Left lung (tissue), 4 donors: ENCODE measurements at regions not wholly inside any gene's neighbourhood (a gene's known extent, or its start where the extent isn't known, plus 50 kb on each side); places are given as distances from the start of the nearest gene placed in this dataset.

Experiments
- ATAC-seq: fragments of 200-7000 bp; cut with Tn5 transposase; one replicate; pipeline ENCODE4 v1.9.1; 2020; ENCODE audit warnings: moderate library complexity
- DNase-seq, 4 donors: peaks; one replicate each; pipeline ENCODE4 v3.0.0-alpha.2; 2013 to 2020
- H3K27ac ChIP-seq, 2 donors: fragments of 200-600 bp; sonication (generic) in 1 of 2; one replicate each; pipeline versions ENCODE4 v1.5.0 to v1.8.0; 2020 to 2021
- H3K27me3 ChIP-seq, 2 donors: fragments of 200-600 bp; sonication (generic) in 1 of 2; one replicate each; pipeline versions ENCODE4 v1.5.0 to v1.8.0; 2020 to 2021
- H3K36me3 ChIP-seq, 2 donors: fragments of 200-600 bp; sonication (generic) in 1 of 2; one replicate each; pipeline versions ENCODE4 v1.5.0 to v1.8.0; 2020 to 2021
- H3K4me1 ChIP-seq, 2 donors: fragments of 200-600 bp; one replicate each; pipeline ENCODE4 v1.8.0; 2021
- H3K4me3 ChIP-seq, 2 donors: fragments of 200-600 bp; sonication (generic) in 1 of 2; one replicate each; pipeline versions ENCODE4 v1.5.0 to v1.8.0; 2020 to 2021; ENCODE audit warnings: mild to moderate bottlenecking in 1 of 2
- H3K9me3 ChIP-seq, 2 donors: fragments of 200-600 bp; sonication (generic) in 1 of 2; one replicate each; pipeline versions ENCODE4 v1.5.0 to v1.8.0; 2020 to 2021
- intact Hi-C, 2 donors: fragments of 100-400 bp; cut with DNase I; formaldehyde crosslinking; loops; one replicate each; pipeline versions ENCODE4 v1.11.2 to v1.14.2; 2022
- TF ChIP-seq, protein P1 (sequence below), 2 donors: fragments of 200-600 bp; sonication (generic) in 1 of 2; IDR thresholded peaks; one replicate each; pipeline versions ENCODE4 v1.5.0 to v1.8.0; 2021; ENCODE audit warnings: antibody characterized with exemption in 2 of 2
- donor health status: DM: no; HTN: yes; CAD: no.
- donor health status: DM: no; HTN: no; CAD: no.

DNA sequence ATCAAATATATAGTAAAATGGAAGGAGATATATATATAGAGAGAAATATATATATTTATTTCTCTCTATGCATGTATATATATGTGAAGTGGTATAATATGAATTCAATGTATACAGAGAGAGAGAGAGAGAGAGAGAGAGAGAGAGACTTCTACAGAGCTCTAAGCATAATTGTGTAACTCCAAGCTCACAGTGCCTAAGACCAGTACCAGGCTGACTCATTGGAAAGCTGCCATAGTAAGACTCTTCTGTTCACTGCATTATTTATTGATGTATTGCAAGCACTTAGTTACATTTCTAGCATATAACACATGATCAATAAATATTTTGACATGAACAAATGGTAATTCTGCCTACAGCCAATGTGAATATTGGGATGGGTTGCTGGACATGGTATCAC lies 1734.7 kb downstream of the SLITRK1 start:
- DNase-seq, result no peak
- ATAC-seq, result no peak
- H3K9me3 ChIP-seq, result peaks cover 0 to 5% of the 10 kb centered on the region in 2 donors
- H3K27ac ChIP-seq, result no peak overlapping the region
- intact Hi-C loops, result no loop called here
- TF ChIP-seq, protein P1, sequence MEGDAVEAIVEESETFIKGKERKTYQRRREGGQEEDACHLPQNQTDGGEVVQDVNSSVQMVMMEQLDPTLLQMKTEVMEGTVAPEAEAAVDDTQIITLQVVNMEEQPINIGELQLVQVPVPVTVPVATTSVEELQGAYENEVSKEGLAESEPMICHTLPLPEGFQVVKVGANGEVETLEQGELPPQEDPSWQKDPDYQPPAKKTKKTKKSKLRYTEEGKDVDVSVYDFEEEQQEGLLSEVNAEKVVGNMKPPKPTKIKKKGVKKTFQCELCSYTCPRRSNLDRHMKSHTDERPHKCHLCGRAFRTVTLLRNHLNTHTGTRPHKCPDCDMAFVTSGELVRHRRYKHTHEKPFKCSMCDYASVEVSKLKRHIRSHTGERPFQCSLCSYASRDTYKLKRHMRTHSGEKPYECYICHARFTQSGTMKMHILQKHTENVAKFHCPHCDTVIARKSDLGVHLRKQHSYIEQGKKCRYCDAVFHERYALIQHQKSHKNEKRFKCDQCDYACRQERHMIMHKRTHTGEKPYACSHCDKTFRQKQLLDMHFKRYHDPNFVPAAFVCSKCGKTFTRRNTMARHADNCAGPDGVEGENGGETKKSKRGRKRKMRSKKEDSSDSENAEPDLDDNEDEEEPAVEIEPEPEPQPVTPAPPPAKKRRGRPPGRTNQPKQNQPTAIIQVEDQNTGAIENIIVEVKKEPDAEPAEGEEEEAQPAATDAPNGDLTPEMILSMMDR (IDR thresholded peaks at IDR 0.05), result no peak
- no peaks in the 10 kb centered on the region for H3K27me3 ChIP-seq
- no peaks in the 10 kb centered on the region for H3K36me3 ChIP-seq
- H3K4me3 ChIP-seq, result no peak overlapping the region
- no peaks in the 10 kb centered on the region for H3K4me1 ChIP-seq

DNA sequence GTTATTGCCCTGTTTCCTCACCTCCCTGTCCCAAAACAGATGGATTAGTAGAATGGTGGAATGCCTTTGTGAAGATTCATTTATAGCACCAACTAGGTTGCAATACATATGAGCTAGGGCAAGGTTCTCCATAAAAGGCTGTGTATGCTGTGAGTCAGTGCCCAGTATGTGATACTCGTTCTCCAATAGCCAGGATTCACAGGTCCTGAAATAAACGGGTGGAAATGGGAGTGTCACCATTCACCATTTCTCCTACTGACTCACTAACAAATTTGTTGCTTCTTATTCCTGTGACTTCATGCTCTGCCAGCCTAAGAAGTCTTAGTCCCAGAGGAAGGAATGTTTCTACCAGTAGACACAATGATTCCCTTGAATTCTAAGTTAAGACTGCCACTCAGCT lies 1745.4 kb downstream of the SLITRK1 start:
- intact Hi-C loops, result no loop called here
- ATAC-seq (no peak), DNase-seq (no peak)
- H3K27ac ChIP-seq, result no peak overlapping the region
- no peak overlapping the region for H3K4me3 ChIP-seq
- no peaks in the 10 kb centered on the region for H3K4me1 ChIP-seq
- H3K27me3 ChIP-seq, result no peaks in the 10 kb centered on the region
- no peaks in the 10 kb centered on the region for H3K36me3 ChIP-seq
- TF ChIP-seq, protein P1 (IDR thresholded peaks at IDR 0.05), result no peak
- H3K9me3 ChIP-seq, result peaks cover 0 to 13% of the 10 kb centered on the region in 2 donors

DNA sequence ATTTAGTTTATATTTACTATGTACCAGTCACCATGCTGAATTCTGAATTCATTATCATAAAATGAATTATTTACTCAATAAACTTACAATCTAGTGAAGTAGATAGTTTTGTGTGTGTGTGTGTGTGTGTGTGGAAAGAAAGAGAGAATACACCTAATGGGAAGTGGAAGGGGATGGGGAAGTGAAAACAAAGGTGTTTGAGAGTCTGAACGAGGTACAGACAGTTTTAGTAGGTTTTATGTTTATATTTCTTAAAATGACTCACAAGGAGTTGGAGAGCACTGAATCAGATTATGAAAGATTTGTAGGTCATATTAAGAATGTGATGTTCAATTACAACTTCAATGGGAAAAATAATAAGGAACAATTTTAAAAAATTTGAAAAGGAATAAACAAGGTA lies 1753.0 kb downstream of the SLITRK1 start:
- H3K4me1 ChIP-seq, result no peaks in the 10 kb centered on the region
- no peak overlapping the region for H3K27ac ChIP-seq
- ATAC-seq, result no peak

DNA sequence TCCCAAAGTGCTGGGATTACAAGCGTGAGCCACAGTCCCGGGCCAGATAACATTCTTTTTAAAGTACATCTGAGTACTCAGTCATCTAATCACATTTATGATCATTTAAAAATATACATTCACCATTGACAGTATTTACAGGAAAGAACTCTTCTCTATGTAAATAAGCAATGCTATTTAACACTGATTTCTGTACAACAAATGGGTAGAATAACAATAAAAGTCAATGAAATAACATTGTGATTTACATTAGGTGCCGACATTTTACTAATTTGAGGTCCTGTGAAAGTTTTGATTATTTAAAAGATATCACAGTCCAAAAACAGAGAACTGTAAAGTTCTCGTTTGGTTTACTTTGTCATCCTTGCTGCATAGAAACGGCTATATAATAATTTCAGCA lies 1763.7 kb downstream of the SLITRK1 start:
- Histone ChIP-seq H3K4me1 (no peaks in the 10 kb centered on the region), H3K36me3 (no peaks in the 10 kb centered on the region), H3K27me3 (no peaks in the 10 kb centered on the region), H3K4me3 (no peak overlapping the region), H3K27ac (no peak overlapping the region), H3K9me3 (peaks cover 0 to 16% of the 10 kb centered on the region in 2 donors)
- intact Hi-C loops, result no loop called here
- DNase-seq, result no peak
- TF ChIP-seq, protein P1 (IDR thresholded peaks at IDR 0.05), result no peak
- ATAC-seq, result no peak

More for the DNA sequence above, 1753.0 kb downstream of the SLITRK1 start:
- TF ChIP-seq, protein P1 (IDR thresholded peaks at IDR 0.05), result no peak
- DNase-seq, result no peak
- Histone ChIP-seq H3K27me3 (no peaks in the 10 kb centered on the region), H3K9me3 (peaks cover 0 to 3% of the 10 kb centered on the region in 2 donors), H3K36me3 (no peaks in the 10 kb centered on the region), H3K4me3 (no peak overlapping the region)
- intact Hi-C loops, result no loop called here

DNA sequence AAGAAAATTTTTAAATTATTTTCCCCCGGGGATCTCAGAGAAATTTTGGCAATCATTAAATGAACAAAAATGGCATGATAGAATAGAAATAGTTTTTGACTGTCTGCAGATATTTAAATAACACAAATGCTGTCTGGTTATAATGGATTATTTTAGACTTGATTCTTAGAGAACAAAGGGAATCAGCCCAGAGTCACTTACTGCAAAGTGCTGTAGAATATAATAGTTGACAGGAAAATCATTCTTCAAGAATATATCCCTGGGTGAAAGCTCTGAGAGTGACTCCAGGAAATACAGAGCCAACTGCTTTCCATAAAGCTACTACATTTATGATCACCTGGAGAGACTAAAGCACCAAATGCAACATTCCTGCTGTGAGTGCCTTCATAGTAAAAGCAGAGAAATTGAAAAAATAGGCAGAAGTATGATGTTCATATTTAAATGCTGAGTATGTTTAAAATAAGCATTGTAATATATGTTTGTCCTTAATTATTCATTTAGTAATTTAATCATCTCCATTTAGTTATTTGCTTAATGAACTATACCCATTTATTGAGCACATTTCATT lies 1765.8 kb downstream of the SLITRK1 start:
- intact Hi-C loops, result no loop called here

More for the DNA sequence above, 1765.8 kb downstream of the SLITRK1 start:
- TF ChIP-seq, protein P1 (IDR thresholded peaks at IDR 0.05), result no peak
- no peak overlapping the region for H3K4me3 ChIP-seq
- H3K27ac ChIP-seq, result no peak overlapping the region
- no peaks in the 10 kb centered on the region for H3K4me1 ChIP-seq
- DNase-seq, result no peak
- no peaks in the 10 kb centered on the region for H3K27me3 ChIP-seq
- H3K36me3 ChIP-seq, result no peaks in the 10 kb centered on the region
- no peak for ATAC-seq
- H3K9me3 ChIP-seq, result peaks cover 0 to 14% of the 10 kb centered on the region in 2 donors
